Calu3 (cell line): ENCODE measurements at regions not wholly inside any gene's neighbourhood (a gene's known extent, or its start where the extent isn't known, plus 50 kb on each side); places are given as distances from the start of the nearest gene placed in this dataset.

ENCODE experiments used
- BruUV-seq: library from RNA; stranded (reverse); fragments of 400-500 nt; replicated peaks from 2 replicates; lab custom pipeline; 2021; lab: Mats Ljungman, UMichigan
- CTCF ChIA-PET: fragments of 300-600 bp; sonication (Branson Sonifier 250); formaldehyde crosslinking; loops from one replicate; lab custom pipeline; 2022; ENCODE audit warnings: antibody characterized with exemption; lab: Charles Lee
- DNase-seq: peaks from one replicate; pipeline ENCODE4 v3.0.0; 2022
- H3K27ac Mint-ChIP-seq: one replicate; pipeline ENCODE4 v1.8.0; 2022; ENCODE audit warnings: mixed read lengths; ENCODE audit not compliant: unreplicated experiment
- H3K27me3 Mint-ChIP-seq: one replicate; pipeline ENCODE4 v1.8.0; 2022; ENCODE audit warnings: mixed read lengths; ENCODE audit not compliant: unreplicated experiment
- H3K36me3 Mint-ChIP-seq: one replicate; pipeline ENCODE4 v1.8.0; 2022; ENCODE audit warnings: mild to moderate bottlenecking, moderate library complexity, mixed read lengths; ENCODE audit not compliant: insufficient read depth, unreplicated experiment
- H3K4me1 Mint-ChIP-seq: one replicate; pipeline ENCODE4 v1.8.0; 2022; ENCODE audit warnings: mild to moderate bottlenecking, low read depth, mixed read lengths; ENCODE audit not compliant: unreplicated experiment
- H3K4me3 Mint-ChIP-seq: one replicate; pipeline ENCODE4 v1.8.0; 2022; ENCODE audit warnings: mild to moderate bottlenecking, low read depth, moderate library complexity, mixed read lengths; ENCODE audit not compliant: unreplicated experiment
- H3K9me3 Mint-ChIP-seq: one replicate; pipeline ENCODE4 v1.8.0; 2022; ENCODE audit warnings: low read depth, mixed read lengths; ENCODE audit not compliant: unreplicated experiment
- intact Hi-C: fragments of 100-400 bp; cut with micrococcal nuclease; formaldehyde crosslinking; loops from one replicate; pipeline ENCODE4 v1.10.0; 2022; ENCODE audit not compliant: unreplicated experiment
- TF ChIP-seq, protein P1 (sequence below): fragments of 200-600 bp; IDR thresholded peaks from one replicate; pipeline ENCODE4 v1.8.0; 2022; ENCODE audit warnings: antibody characterized with exemption; ENCODE audit not compliant: unreplicated experiment

DNA sequence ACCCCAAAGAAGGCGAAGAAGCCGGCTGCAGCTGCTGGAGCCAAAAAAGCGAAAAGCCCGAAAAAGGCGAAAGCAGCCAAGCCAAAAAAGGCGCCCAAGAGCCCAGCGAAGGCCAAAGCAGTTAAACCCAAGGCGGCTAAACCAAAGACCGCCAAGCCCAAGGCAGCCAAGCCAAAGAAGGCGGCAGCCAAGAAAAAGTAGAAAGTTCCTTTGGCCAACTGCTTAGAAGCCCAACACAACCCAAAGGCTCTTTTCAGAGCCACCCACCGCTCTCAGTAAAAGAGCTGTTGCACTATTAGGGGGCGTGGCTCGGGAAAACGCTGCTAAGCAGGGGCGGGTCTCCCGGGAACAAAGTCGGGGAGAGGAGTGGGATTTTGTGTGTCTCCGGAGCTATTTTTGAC is 69.6 kb downstream of the HFE start:
- H3K4me3 Mint-ChIP-seq = peak overlapping the region; percentile 85
- intact Hi-C loops = loop anchor here (1.0 kb wide), 1 partner anchor 33 kb away; a partner anchor contains a TSS
- TF ChIP-seq, protein P1, sequence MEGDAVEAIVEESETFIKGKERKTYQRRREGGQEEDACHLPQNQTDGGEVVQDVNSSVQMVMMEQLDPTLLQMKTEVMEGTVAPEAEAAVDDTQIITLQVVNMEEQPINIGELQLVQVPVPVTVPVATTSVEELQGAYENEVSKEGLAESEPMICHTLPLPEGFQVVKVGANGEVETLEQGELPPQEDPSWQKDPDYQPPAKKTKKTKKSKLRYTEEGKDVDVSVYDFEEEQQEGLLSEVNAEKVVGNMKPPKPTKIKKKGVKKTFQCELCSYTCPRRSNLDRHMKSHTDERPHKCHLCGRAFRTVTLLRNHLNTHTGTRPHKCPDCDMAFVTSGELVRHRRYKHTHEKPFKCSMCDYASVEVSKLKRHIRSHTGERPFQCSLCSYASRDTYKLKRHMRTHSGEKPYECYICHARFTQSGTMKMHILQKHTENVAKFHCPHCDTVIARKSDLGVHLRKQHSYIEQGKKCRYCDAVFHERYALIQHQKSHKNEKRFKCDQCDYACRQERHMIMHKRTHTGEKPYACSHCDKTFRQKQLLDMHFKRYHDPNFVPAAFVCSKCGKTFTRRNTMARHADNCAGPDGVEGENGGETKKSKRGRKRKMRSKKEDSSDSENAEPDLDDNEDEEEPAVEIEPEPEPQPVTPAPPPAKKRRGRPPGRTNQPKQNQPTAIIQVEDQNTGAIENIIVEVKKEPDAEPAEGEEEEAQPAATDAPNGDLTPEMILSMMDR = no peak
- H3K4me1 Mint-ChIP-seq = peaks cover 45% of the 10 kb centered on the region
- H3K27ac Mint-ChIP-seq = peak overlapping the region; percentile 100
- peak; percentile 71 for DNase-seq
- CTCF ChIA-PET = interaction anchor here (0.8 to 3.6 kb wide), 4 partner anchors 27 to 58 kb away, joined by 4 to 17 read pairs (median 4); a partner anchor contains a TSS
- BruUV-seq = no TSS peak
- peaks cover 81% of the 10 kb centered on the region for H3K36me3 Mint-ChIP-seq
- H3K9me3 Mint-ChIP-seq = no peaks in the 10 kb centered on the region
- peaks cover 17% of the 10 kb centered on the region for H3K27me3 Mint-ChIP-seq

DNA sequence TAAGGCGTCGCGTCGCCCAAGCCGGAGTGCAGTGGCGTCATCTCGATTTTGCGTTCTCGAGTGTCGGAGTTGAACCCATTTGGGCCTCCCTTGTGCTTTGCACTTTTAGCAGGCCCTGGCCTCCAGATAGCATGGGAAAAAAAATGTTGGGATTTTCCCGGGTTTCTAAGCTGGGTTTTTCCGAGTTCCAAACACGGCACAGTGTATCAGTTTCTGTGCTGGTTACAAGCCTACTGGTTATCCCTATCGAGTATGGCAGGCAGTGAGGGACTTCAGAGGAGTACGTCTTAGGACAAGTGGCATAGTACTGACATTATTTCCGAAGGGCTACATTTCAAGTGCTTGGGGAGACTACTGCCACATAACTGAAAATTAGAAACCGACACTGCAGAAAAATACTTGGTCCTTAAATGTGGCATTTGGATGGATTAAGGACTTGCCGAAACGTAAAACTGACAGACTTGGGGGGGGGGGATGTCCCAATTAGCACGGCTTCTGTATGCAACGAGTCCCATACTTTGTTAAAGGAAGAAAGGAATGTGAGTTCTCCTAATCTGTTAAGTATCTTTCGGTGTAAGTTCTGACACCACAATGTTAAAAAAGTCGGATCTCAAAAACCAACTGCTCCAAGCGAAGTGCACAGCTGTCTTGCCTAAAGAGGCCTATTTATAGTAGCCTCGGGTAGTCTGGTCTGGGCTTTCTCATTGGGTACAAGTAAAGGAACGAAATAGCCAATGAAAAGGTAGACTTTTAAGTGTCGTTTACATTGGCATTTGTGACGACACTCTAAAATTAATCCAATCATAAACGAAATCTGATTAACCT is 70.2 kb downstream of the HFE start:
- Mint-ChIP-seq H3K9me3 (no peaks in the 10 kb centered on the region), H3K27me3 (peaks cover 17% of the 10 kb centered on the region), H3K36me3 (peaks cover 84% of the 10 kb centered on the region), H3K27ac (peak overlapping the region; percentile 100), H3K4me3 (peak overlapping the region; percentile 85), H3K4me1 (peaks cover 45% of the 10 kb centered on the region)
- BruUV-seq = TSS peak; percentile 99
- TF ChIP-seq, protein P1 = no peak
- DNase-seq = no peak
- CTCF ChIA-PET = interaction anchor here (0.7 to 3.6 kb wide), 7 partner anchors 15 to 114 kb away, joined by 3 to 17 read pairs (median 4); a partner anchor contains a TSS
- intact Hi-C loops = loop anchor here (1.0 to 2.0 kb wide), 3 partner anchors 15 to 41 kb away; a partner anchor contains a TSS

DNA sequence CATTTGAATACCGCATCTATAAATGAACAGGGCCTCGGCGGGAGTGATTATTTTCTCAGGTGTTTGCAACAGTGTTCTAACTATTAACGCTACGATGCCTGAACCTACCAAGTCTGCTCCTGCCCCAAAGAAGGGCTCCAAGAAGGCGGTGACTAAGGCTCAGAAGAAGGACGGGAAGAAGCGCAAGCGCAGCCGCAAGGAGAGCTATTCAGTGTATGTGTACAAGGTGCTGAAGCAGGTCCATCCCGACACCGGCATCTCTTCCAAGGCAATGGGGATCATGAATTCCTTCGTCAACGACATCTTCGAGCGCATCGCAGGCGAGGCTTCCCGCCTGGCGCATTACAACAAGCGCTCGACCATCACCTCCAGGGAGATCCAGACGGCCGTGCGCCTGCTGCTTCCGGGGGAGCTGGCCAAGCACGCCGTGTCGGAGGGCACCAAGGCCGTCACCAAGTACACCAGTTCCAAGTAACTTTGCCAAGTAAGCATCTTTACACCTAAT is 70.9 kb downstream of the HFE start:
- Mint-ChIP-seq H3K4me1 (peaks cover 45% of the 10 kb centered on the region), H3K4me3 (peak overlapping the region; percentile 85), H3K27me3 (peaks cover 17% of the 10 kb centered on the region), H3K9me3 (no peaks in the 10 kb centered on the region), H3K36me3 (peaks cover 85% of the 10 kb centered on the region), H3K27ac (peak overlapping the region; percentile 100)
- intact Hi-C loops = loop anchor here (2.0 kb wide), 2 partner anchors 15 to 41 kb away; a partner anchor contains a TSS
- CTCF ChIA-PET = interaction anchor here (0.7 to 3.6 kb wide), 7 partner anchors 14 to 115 kb away, joined by 3 to 17 read pairs (median 7); a partner anchor contains a TSS
- TSS peak; percentile 71 for BruUV-seq
- TF ChIP-seq, protein P1 = no peak
- DNase-seq = peak; percentile 88

DNA sequence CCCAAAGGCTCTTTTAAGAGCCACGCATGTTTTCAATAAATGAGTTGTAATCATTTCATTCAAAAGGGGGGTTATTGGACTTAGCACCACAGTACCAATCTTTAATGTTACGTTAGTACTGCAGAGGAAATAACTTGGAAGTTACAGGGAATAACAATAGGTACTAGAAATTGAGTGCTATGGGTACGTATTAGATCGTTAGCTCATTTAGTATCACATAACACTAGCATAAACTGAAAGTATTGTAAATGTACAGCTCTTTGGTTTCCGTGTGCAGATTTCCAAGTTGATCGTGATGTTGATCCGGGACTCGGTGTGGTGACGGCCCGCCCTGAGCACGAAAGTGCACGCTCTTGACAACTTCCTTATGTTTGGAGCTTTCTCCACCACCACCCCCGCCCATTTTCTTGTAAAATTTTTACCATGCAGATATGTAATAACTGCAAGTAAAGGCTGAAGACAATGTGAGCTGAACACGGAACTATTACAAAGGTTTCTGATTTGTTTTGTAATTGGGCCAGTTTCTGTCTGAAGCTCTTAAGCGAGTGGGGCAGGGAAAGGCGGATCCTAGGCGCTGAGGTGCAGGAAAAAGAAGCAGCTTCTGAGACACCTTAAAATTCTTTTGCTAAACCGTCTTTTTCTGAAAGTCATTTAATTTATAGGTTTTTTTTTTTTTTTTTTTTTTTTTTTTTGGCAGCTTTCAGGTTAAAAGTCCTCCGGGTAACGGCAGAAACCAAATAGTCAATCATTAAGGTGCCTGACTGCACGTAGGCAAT is 71.5 kb downstream of the HFE start:
- no peaks in the 10 kb centered on the region for H3K9me3 Mint-ChIP-seq
- CTCF ChIA-PET = interaction anchor here (0.7 to 3.6 kb wide), 12 partner anchors 14 to 137 kb away, joined by 3 to 17 read pairs (median 6); a partner anchor contains a TSS
- no TSS peak for BruUV-seq
- H3K36me3 Mint-ChIP-seq = peaks cover 91% of the 10 kb centered on the region
- DNase-seq = peak; percentile 54
- peak overlapping the region; percentile 85 for H3K4me3 Mint-ChIP-seq
- H3K27me3 Mint-ChIP-seq = peaks cover 17% of the 10 kb centered on the region
- TF ChIP-seq, protein P1 = no peak
- intact Hi-C loops = loop anchor here (2.0 kb wide), 2 partner anchors 14 to 40 kb away; a partner anchor contains a TSS
- H3K27ac Mint-ChIP-seq = peak overlapping the region; percentile 100
- H3K4me1 Mint-ChIP-seq = peaks cover 51% of the 10 kb centered on the region
